Neuronal stem cell (in vitro differentiated cells): ENCODE measurements at regions not wholly inside any gene's neighbourhood (a gene's known extent, or its start where the extent isn't known, plus 50 kb on each side); places are given as distances from the start of the nearest gene placed in this dataset.

Experiments
- DNase-seq: peaks from one replicate; pipeline ENCODE4 v3.0.0-alpha.2; 2013; ENCODE audit warnings: low spot score
- H2AFZ ChIP-seq: one replicate; pipeline ENCODE4 v1.6.1; 2013; ENCODE audit warnings: mild to moderate bottlenecking, low read length, inconsistent platforms
- H2AK5ac ChIP-seq: 2 replicates; pipeline ENCODE4 v1.6.1; 2013; ENCODE audit warnings: low read depth, mild to moderate bottlenecking, inconsistent platforms, low read length, moderate library complexity, mixed read lengths
- H2BK120ac ChIP-seq: 2 replicates; pipeline ENCODE4 v1.6.1; 2013; ENCODE audit warnings: low read depth, mild to moderate bottlenecking, inconsistent platforms, low read length, moderate library complexity, mixed read lengths
- H2BK12ac ChIP-seq: one replicate; pipeline ENCODE4 v1.6.1; 2013; ENCODE audit warnings: low read length, inconsistent platforms
- H2BK15ac ChIP-seq: 2 replicates; pipeline ENCODE4 v1.6.1; 2013; ENCODE audit warnings: mild to moderate bottlenecking, low read length, inconsistent platforms, mixed read lengths
- H2BK5ac ChIP-seq: one replicate; pipeline ENCODE4 v1.6.1; 2013; ENCODE audit warnings: inconsistent platforms, mild to moderate bottlenecking, low read length, moderate library complexity
- H3K14ac ChIP-seq: one replicate; pipeline ENCODE4 v1.6.1; 2013; ENCODE audit warnings: low read length, inconsistent platforms
- H3K18ac ChIP-seq: 2 replicates; pipeline ENCODE4 v1.6.1; 2013; ENCODE audit warnings: low read length, inconsistent platforms
- H3K23ac ChIP-seq: 2 replicates; pipeline ENCODE4 v1.6.1; 2013; ENCODE audit warnings: low read depth, mild to moderate bottlenecking, mixed read lengths, low read length, inconsistent platforms; ENCODE audit not compliant: poor library complexity
- H3K27ac ChIP-seq: replicated peaks from 3 replicates; pipeline ENCODE4 v1.5.1; 2013; ENCODE audit warnings: low read length, inconsistent platforms
- H3K27me3 ChIP-seq, 3 experiments: 2 replicates each; pipeline ENCODE4 v1.6.1; 2013; ENCODE audit warnings: low read length in 3 of 3, mild to moderate bottlenecking in 2 of 3, inconsistent platforms in 1 of 3, low read depth in 1 of 3, mixed read lengths in 1 of 3, moderate library complexity in 1 of 3; ENCODE audit not compliant: control insufficient read depth in 3 of 3, insufficient read depth in 3 of 3
- H3K36me3 ChIP-seq, 2 donors: replicated peaks in 1 of 2; 2 replicates each; pipeline ENCODE4 v1.6.1; 2013; ENCODE audit warnings: low read length in 2 of 2; ENCODE audit not compliant: control insufficient read depth in 2 of 2, insufficient read depth in 2 of 2
- H3K4ac ChIP-seq: 2 replicates; pipeline ENCODE4 v1.6.1; 2013; ENCODE audit warnings: inconsistent platforms, mild to moderate bottlenecking, low read length, moderate library complexity
- H3K4me1 ChIP-seq, 2 donors: 1 replicate in 1 of 2; 2 replicates in 1 of 2; pipeline ENCODE4 v1.6.1; 2013; ENCODE audit warnings: low read length in 2 of 2, low read depth in 1 of 2; ENCODE audit not compliant: control insufficient read depth in 2 of 2, insufficient read depth in 1 of 2
- H3K4me2 ChIP-seq: one replicate; pipeline ENCODE4 v1.6.1; 2013; ENCODE audit warnings: mild to moderate bottlenecking, low read length, inconsistent platforms; ENCODE audit not compliant: insufficient read depth, poor library complexity, severe bottlenecking
- H3K4me3 ChIP-seq, 2 donors: 2 replicates each; pipeline ENCODE4 v1.5.1; 2013; ENCODE audit warnings: low read length in 2 of 2, mild to moderate bottlenecking in 2 of 2, inconsistent platforms in 1 of 2, moderate library complexity in 1 of 2
- H3K79me1 ChIP-seq: one replicate; pipeline ENCODE4 v1.6.1; 2013; ENCODE audit warnings: low read depth, mild to moderate bottlenecking, inconsistent platforms, low read length, moderate library complexity
- H3K9ac ChIP-seq: one replicate; pipeline ENCODE4 v1.6.1; 2013; ENCODE audit warnings: mild to moderate bottlenecking, low read depth, low read length, inconsistent platforms; ENCODE audit not compliant: poor library complexity
- H3K9me3 ChIP-seq, 2 donors: replicated peaks in 1 of 2; 2 replicates each; pipeline versions ENCODE3 to v1.6.1; 2013; ENCODE audit warnings: low read length in 2 of 2, mild to moderate bottlenecking in 2 of 2, inconsistent platforms in 1 of 2, low read depth in 1 of 2, mixed read lengths in 1 of 2, moderate library complexity in 1 of 2; ENCODE audit not compliant: control insufficient read depth in 2 of 2, insufficient read depth in 1 of 2
- H4K8ac ChIP-seq: one replicate; pipeline ENCODE4 v1.6.1; 2013; ENCODE audit warnings: low read depth, mild to moderate bottlenecking, inconsistent platforms, low read length, moderate library complexity
- H4K91ac ChIP-seq: one replicate; pipeline ENCODE4 v1.6.1; 2013; ENCODE audit warnings: low read length, low read depth, mild to moderate bottlenecking, inconsistent platforms; ENCODE audit not compliant: poor library complexity
- WGBS, 2 donors: extraction: QIAGEN DNeasy Blood & Tissue Kit; methylation state at CpG; one replicate each; pipeline ENCODE4 v1.1.7; 2013; ENCODE audit warnings: missing lambda C conversion rate in 2 of 2, mixed read lengths in 1 of 2; ENCODE audit not compliant: insufficient read length in 2 of 2, insufficient replicate concordance in 1 of 2; ENCODE audit errors: extremely low coverage in 2 of 2; 5-methylcytosine and 5-hydroxymethylcytosine counted together

DNA sequence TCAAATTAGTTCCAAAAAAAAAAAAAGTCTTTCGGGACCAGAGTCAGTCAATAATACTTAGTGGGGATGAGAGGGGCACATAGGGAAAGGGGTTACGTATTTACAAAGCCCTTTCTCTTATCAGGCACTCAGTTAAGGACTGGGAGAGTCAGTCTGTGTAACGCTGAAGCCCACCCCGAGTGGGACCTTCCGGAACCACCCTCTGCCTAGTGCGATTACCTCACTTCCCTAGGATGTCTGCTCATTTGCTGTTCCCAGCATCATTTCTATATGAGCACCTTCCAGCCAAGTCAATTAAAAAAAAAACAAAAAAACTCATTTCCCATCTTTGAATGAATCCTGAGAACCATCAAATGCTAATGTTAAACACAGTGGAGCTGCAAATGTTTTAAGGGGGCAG, 76.9 kb downstream of the BMP4 start:
- Histone ChIP-seq H3K27me3 (no peaks in the 10 kb centered on the region), H3K23ac (no peak overlapping the region), H4K8ac (no peak overlapping the region), H2AFZ (no peak overlapping the region), H3K14ac (no peak overlapping the region), H4K91ac (no peak overlapping the region), H3K4ac (no peak overlapping the region), H2AK5ac (no peak overlapping the region), H3K36me3 (no peaks in the 10 kb centered on the region), H3K9ac (no peak overlapping the region), H2BK120ac (no peak overlapping the region), H2BK12ac (no peak overlapping the region), H2BK5ac (no peak overlapping the region), H3K9me3 (peaks cover 0 to 4% of the 10 kb centered on the region in 2 donors), H3K4me3 (no peak overlapping the region), H3K18ac (no peak overlapping the region), H3K79me1 (no peaks in the 10 kb centered on the region), H2BK15ac (no peak overlapping the region), H3K4me2 (no peak overlapping the region), H3K4me1 (peaks cover 0 to 1% of the 10 kb centered on the region in 2 donors), H3K27ac (no peak overlapping the region)
- no CpG with 5 or more reads among the region's 6 CpGs for WGBS, 2 donors
- DNase-seq = no peak

DNA sequence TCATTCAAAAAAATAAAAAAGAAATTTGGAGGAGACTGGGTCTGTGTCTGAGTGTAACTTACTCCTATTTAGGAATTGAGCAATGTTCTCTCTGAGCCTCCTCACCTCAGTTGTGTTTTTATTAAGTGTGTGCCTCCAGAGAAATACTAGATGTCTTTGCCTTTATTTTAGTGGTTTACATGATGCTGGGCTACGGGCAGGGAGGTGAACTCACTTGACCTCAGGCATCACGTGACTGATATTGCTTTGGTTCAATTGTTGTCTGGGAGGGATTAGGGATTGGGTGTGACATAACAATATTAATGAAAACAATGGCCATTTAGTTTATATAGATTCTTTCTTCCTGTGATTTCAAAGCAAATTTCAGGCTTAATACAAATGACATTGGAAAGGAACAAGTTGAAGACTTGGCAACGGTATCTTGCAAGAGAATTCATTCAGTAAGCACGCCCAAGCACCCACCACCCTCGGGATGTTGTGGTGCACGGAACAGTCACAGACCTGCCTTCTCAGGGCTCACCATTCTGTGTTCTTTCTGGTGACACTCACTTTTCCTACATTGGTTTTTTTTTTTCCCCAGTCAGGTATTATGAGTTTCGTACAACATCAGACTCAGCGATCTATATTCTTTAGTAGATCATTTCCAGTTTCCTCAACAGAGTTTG, 77.5 kb downstream of the BMP4 start:
- no peak overlapping the region for H3K4me2 ChIP-seq
- H3K79me1 ChIP-seq = no peaks in the 10 kb centered on the region
- peaks cover 0 to 4% of the 10 kb centered on the region in 2 donors for H3K9me3 ChIP-seq
- H2AFZ ChIP-seq = no peak overlapping the region
- no peak overlapping the region for H4K8ac ChIP-seq
- DNase-seq = no peak
- no peak overlapping the region for H2AK5ac ChIP-seq
- no peak overlapping the region for H2BK12ac ChIP-seq
- no peaks in the 10 kb centered on the region for H3K27me3 ChIP-seq
- H3K36me3 ChIP-seq = no peaks in the 10 kb centered on the region
- H2BK120ac ChIP-seq = no peak overlapping the region
- H3K23ac ChIP-seq = no peak overlapping the region
- WGBS, 2 donors = no CpG with 5 or more reads among the region's 8 CpGs
- H4K91ac ChIP-seq = no peak overlapping the region
- H2BK15ac ChIP-seq = no peak overlapping the region
- H3K18ac ChIP-seq = no peak overlapping the region
- H3K9ac ChIP-seq = no peak overlapping the region
- H3K4me1 ChIP-seq = peaks cover 0 to 1% of the 10 kb centered on the region in 2 donors
- H3K27ac ChIP-seq = no peak overlapping the region
- H3K4ac ChIP-seq = no peak overlapping the region
- H3K4me3 ChIP-seq = no peak overlapping the region
- no peak overlapping the region for H3K14ac ChIP-seq
- no peak overlapping the region for H2BK5ac ChIP-seq

DNA sequence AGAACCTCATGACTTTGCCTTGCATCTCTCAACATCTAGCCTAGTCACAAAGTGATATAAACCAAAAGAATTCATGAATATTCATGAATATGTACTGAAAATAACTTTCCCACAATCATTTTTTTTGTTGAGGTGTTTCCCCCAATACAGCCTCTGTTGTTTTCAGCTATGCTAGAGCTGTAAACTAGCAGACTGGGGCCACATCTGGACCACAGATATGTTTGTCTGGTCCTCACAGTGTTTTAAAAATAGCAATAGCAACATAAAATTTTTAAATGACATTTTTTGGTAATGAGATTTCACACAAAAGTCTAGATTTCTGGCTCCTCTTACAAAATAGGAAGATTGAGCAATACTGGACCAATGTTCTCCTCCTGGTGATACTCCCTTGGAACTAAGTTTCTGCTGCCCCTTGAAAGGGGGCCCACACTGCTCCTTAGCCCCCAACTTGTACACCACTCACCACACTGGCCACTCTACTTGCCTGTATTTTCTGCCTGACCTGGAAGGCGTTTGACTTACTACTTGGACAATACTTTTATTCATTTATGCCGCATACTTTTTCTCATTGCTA, 81.2 kb downstream of the BMP4 start:
- Histone ChIP-seq H2BK120ac (no peak overlapping the region), H3K14ac (no peak overlapping the region), H4K8ac (no peak overlapping the region), H3K27ac (no peak overlapping the region), H3K27me3 (no peaks in the 10 kb centered on the region), H3K4me3 (no peak overlapping the region), H3K4ac (no peak overlapping the region), H3K9ac (no peak overlapping the region), H3K18ac (no peak overlapping the region), H3K9me3 (peaks cover 0 to 5% of the 10 kb centered on the region in 2 donors), H2BK12ac (no peak overlapping the region), H2BK5ac (no peak overlapping the region), H2AK5ac (no peak overlapping the region), H3K23ac (no peak overlapping the region), H3K36me3 (no peaks in the 10 kb centered on the region), H3K79me1 (no peaks in the 10 kb centered on the region), H3K4me2 (no peak overlapping the region), H2BK15ac (no peak overlapping the region), H2AFZ (no peak overlapping the region), H4K91ac (no peak overlapping the region), H3K4me1 (peaks cover 0 to 1% of the 10 kb centered on the region in 2 donors)
- no CpG with 5 or more reads among the region's 2 CpGs for WGBS, 2 donors
- no peak for DNase-seq

DNA sequence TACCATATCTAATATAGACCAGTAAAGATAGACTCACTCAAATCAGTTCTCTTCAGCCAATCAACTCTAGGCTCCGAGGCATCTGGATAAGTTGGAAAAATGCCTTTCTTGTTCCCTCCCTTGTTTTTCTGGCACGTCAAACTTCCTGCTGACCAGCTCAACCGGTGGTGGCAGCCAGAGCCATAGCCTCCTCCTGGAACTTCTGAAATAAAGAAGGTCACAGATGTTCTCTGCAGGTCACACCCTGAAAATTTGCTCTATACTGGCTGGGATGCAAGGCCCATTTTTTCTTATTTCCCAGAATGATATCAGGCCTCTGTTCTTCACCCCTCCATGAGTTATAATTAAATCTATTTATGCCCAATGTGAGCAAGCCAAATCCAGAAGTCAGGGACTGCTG, 81.9 kb downstream of the BMP4 start:
- Histone ChIP-seq H3K36me3 (no peaks in the 10 kb centered on the region), H3K27ac (no peak overlapping the region), H3K4ac (no peak overlapping the region), H2BK15ac (no peak overlapping the region), H3K27me3 (no peaks in the 10 kb centered on the region), H4K8ac (no peak overlapping the region), H2BK5ac (no peak overlapping the region), H3K4me3 (no peak overlapping the region), H2BK120ac (no peak overlapping the region), H3K14ac (no peak overlapping the region), H3K4me2 (no peak overlapping the region), H3K9ac (no peak overlapping the region), H3K79me1 (no peaks in the 10 kb centered on the region), H3K9me3 (peaks cover 0 to 5% of the 10 kb centered on the region in 2 donors), H3K23ac (no peak overlapping the region), H4K91ac (no peak overlapping the region), H2BK12ac (no peak overlapping the region), H3K4me1 (peaks cover 0 to under 1% of the 10 kb centered on the region in 2 donors), H2AFZ (no peak overlapping the region), H2AK5ac (no peak overlapping the region), H3K18ac (no peak overlapping the region)
- no CpG with 5 or more reads among the region's 3 CpGs for WGBS, 2 donors
- no peak for DNase-seq
